ENCODE measurements at regions not wholly inside any gene's neighbourhood (a gene's known extent, or its start where the extent isn't known, plus 50 kb on each side); places are given as distances from the start of the nearest gene placed in this dataset.

- TF ChIP-seq TAF1 (IDR thresholded peaks at IDR 0.05; ENCODE audit: low read depth, low read length) = no peak
- no peak for TF ChIP-seq CTCF (IDR thresholded peaks at IDR 0.05; ENCODE audit: control extremely low read depth in 1 of 3, insufficient read depth in 1 of 3, low read depth in 1 of 3, low read length in 3 of 3)
- TF ChIP-seq KDM1A (IDR thresholded peaks at IDR 0.05; ENCODE audit: borderline replicate concordance, low read length) = no peak
- no peak for TF ChIP-seq MAX (IDR thresholded peaks at IDR 0.05)
- no peak for TF ChIP-seq EZH2 (IDR thresholded peaks at IDR 0.05; ENCODE audit: low read depth, low read length, severe bottlenecking)
- TF ChIP-seq CEBPB (IDR thresholded peaks at IDR 0.05; ENCODE audit: low read depth, low read length) = no peak
- TF ChIP-seq POLR2A (IDR thresholded peaks at IDR 0.05; ENCODE audit: control extremely low read depth in 1 of 2, low read depth in 2 of 2, low read length in 2 of 2) = no peak
- no peak for TF ChIP-seq EGR1 (IDR thresholded peaks at IDR 0.05; ENCODE audit: borderline replicate concordance, low read depth, low read length)
- TF ChIP-seq KDM5A (IDR thresholded peaks at IDR 0.05; ENCODE audit: low read length) = no peak
- no peak for TF ChIP-seq USF2 (IDR thresholded peaks at IDR 0.05; ENCODE audit: low read length)
- TF ChIP-seq TCF12 (IDR thresholded peaks at IDR 0.05; ENCODE audit: low read depth, low read length) = no peak
- TF ChIP-seq BRCA1 (IDR thresholded peaks at IDR 0.05; ENCODE audit: low read depth, low read length) = no peak
These were observed 229.9 kb upstream of the CPEB2 start for GRCh38 chr4:14772388-14772787.

Measured in H1 (cell line).